Stimulated activated CD4-positive, alpha-beta T cell treated with anti-CD3 and anti-CD28 coated beads, Interleukin-1b, Interleukin-23, amount 100 ng/mL, for 4 hours (primary cell): ENCODE measurements at regions not wholly inside any gene's neighbourhood (a gene's known extent, or its start where the extent isn't known, plus 50 kb on each side); places are given as distances from the start of the nearest gene placed in this dataset.
"Not testable (repeated sequence)": the region's sequence is repeated elsewhere in the genome, so short reads cannot be mapped to it uniquely, and the experiment has no call there.

Experiments used
- DNase-seq, 2 donors: peaks; one replicate each; pipeline ENCODE4 v3.0.0-alpha.2; 2020; ENCODE audit warnings: low read depth in 2 of 2

DNA sequence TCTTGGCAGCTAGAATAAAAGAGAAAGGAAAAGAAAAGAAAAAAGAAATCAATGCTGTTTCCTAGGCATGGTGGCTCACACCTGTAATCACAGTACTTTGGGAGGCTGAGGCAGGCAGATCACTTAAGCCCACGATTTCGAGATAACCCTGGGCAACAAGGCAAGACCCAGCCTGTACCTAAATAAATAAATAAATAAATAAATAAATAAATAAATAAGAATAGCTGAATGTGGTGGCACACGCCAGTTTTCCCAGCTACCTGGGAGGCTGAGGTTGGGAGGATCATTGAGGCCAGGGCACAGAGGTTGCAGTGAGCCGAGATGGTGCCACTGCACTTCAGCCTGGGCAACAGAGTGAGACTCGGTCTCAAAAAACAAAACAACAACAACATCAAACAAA lies 705.0 kb upstream of the SEMA3D start:
- not testable (repeated sequence) for DNase-seq

DNA sequence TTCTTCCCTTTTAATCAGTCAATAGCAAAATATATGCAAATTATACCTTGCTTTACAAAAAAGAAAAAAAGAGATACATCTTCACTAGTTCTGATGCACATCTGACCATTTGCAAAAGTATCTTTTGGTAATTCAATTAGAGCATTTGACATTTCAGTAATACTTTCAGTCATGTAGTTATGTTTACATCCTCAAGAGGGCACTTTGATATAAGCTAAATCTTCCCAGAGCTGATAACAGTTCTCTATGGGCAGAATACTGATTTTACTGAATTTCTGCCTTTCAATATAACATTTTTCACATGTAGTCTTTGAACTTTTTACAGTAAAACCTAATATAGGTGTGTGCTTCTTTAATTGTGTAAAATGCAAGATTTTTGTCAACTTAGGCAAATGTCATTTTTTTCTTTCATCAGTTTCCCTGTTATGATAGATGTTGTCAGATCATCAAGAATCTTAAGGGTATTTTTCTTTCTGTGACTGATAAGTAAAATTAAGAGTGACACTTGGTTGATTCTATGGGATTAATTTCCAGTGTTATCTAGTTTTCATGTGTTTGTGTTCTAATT lies 703.5 kb upstream of the SEMA3D start:
- DNase-seq, result no peak

GRCh38 chr7:85887133-85887532 lies 700.3 kb upstream of the SEMA3D start:
- DNase-seq, result no peak

- DNase-seq, result no peak
Measured at GRCh38 chr7:85882335-85882734, 695.5 kb upstream of the SEMA3D start.

- no peak for DNase-seq
Measured at GRCh38 chr7:85875398-85875797, 688.5 kb upstream of the SEMA3D start.

DNA sequence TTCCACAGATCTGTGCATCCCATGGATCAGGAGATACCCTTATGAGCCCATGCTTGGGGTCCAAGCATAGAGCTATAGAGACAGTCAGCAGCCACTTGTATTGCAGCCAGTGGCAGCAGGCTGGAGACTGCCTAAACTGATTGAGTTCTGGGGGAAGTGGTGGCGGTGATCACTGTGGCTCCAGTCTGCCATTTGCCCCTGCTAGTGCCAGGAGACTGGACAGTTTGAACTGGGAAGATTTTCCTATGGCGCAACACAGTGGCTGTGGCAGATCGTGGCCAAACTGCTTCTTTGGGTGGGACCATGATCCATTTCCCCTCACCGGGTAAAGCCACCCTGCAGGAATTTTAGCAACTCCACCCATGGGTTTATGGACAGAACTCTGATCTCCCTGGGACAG lies 679.7 kb upstream of the SEMA3D start:
- no peak for DNase-seq

DNA sequence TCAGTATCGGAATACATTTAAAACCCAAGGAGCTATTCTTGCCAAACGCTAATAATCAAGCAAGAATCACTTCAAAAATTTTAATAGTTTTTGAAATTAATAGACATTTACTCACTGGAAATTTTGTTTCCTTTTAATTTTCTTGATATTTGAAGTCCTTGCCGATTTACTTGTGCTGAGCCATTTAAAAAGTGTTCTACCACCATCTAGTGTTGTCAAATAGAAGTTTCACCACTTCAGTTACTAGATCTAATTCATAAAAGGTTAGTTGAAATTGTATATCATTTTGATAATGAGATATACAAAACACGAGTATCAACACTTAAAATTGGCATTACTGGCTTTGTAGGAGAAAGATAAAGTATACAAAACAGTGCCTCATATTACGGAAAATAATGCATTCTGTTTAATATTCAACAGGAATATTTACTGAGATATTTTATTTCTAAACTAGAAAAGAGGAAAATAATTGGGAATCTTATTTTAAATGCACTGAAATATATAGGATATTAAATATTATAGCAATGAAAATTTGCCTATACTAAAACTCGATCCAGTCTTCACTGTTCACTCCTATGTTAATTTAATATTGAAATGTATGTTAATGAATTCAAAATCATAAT lies 664.8 kb upstream of the SEMA3D start:
- no peak for DNase-seq

GRCh38 chr7:85850381-85850780 lies 663.5 kb upstream of the SEMA3D start:
- no peak for DNase-seq

DNA sequence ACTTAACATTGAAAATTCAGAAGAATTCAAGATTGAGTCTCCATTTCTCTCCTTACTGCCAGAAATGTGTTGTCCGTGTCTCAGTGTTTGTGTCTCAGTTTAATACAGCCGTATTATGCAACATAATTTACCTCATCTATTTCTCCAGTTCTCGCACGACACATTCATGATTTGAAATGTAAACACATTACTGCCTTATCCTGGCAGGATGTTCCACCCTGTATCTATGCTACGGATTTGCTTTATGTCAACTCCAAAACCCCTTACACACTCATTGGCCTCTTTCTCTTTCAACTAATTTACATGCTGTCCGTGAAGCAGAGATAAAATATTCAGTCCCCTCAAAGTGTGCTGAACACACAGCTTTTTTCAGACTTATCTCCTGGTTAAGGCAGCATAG lies 653.7 kb upstream of the SEMA3D start:
- DNase-seq, result no peak

GRCh38 chr7:85833066-85833465 lies 646.2 kb upstream of the SEMA3D start:
- no peak for DNase-seq

GRCh38 chr7:85830982-85831381 lies 644.1 kb upstream of the SEMA3D start:
- DNase-seq, result no peak

GRCh38 chr7:85829817-85830432 lies 643.1 kb upstream of the SEMA3D start:
- DNase-seq, result no peak

DNA sequence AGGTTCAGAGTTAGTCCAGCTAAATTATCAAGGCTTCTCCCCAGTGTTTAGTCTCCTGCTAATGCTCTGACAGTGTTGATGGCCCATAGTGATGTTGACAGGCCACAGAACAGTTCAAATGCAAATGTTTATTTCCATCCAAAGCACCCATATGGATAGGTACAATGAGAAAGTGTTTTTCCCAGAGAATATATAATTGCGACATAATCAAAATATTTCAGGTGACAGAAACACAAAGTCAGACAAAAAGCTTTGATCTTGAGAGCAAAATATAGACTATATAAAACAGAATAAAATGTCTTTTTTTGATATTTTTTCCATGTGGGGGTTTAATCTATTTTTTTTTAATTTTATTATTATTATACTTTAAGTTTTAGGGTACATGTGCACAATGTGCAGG lies 642.3 kb upstream of the SEMA3D start:
- no peak for DNase-seq

GRCh38 chr7:85828614-85829013 lies 641.8 kb upstream of the SEMA3D start:
- DNase-seq, result no peak

DNA sequence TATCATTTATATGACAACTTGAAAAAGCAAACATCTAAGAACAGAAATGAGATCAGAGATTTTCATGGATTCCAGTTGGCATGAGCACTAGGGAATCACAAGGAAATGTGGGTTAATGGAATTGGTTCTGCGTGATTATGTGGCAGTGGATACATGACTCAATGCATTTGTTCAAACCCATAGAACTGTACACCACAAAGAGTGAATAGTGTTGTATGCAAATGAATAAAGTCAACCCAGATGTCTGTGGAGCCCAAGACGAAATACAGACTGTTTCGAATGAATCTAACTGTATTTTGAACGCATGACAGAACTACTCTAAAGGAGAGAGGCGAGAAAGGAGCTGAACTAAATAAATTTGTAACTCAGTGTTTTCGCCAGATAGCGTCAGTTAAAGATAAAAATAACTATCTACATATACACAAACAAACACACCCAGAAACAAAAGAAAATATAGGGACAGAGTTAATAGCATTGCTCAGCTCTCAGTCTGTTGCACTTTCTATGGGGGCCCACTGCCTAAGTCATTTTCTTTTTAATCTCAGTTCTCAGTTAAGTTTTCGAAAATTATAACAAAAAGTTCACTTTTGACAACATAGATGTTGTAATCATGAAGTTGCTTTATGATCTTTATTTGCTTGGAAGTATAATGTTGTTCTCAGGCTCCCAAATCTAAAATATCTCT lies 636.7 kb upstream of the SEMA3D start:
- no peak for DNase-seq

DNA sequence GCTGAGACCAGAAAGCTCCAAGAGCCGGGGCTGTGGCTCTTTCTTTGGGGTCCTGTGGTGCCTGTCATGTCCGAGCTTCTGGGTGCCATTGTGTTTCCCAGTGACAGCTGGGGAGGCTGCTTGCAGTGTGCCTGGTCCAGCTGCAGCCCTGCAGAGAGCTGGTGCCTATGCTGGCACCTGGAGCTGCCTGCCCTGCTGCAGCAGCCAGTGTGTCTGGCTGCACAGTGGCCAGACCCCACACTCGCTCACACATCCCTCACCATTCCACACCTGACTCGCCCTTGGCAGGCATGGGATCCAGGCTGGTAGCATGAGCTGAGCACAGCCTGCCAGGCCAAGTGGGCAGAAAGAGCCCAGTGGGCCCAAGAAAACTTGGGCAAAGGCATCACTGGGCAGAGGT lies 635.1 kb upstream of the SEMA3D start:
- DNase-seq, result no peak

DNA sequence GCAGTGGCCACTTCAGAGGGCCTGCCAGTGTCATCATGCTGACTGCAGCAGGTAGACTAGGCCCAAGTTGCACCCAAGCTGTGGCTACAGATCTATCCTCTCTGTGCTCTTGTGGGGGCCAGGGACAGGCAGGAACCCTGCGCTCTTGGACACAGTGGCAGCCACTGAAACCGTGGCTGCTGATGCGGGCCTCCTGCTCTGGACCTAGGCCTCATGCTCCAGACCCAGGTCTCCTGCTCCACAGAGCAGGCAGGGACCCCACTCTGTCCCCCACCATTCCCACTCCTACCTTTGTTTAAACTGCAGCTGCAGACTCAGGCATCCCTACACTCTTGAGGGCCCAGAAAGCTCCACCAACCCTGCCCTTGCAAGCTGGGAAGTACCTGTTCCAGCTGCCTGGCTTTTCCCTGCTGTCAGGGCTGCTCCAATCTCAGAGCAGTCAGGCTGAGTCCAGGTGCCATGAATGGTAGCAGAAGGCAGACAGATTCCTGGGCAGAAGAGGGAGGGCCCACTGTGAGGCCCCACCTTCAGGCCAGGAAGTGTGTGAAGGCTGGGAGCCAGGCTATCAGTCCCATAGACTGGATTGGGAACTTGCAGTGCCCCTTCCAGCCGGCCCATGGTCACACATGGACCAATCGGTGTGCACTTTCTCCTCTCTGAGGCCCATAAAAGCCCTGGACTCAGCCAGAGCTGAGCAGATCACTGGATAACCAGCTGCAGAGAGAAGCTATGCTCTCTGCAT lies 634.0 kb upstream of the SEMA3D start:
- no peak for DNase-seq

DNA sequence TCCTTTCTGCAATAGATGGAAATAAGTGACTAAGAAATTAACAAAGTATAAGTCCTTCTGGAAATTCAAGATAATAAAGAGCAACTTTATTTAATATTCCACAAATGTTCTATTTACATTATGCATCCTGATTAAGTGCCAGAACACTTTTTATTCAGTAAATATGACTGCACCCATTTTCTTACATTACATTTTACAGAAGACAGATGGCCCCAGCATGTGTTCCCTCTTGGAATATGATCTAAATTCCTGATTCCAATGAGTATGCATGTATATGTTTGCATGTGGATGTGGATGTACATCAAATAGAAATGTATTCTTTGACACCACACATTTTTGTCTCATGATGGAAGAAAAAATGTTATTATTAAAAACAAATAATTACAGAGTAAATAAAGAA lies 628.7 kb upstream of the SEMA3D start:
- DNase-seq, result no peak

- DNase-seq, result no peak
Measured at GRCh38 chr7:85806321-85806720, 619.5 kb upstream of the SEMA3D start.

DNA sequence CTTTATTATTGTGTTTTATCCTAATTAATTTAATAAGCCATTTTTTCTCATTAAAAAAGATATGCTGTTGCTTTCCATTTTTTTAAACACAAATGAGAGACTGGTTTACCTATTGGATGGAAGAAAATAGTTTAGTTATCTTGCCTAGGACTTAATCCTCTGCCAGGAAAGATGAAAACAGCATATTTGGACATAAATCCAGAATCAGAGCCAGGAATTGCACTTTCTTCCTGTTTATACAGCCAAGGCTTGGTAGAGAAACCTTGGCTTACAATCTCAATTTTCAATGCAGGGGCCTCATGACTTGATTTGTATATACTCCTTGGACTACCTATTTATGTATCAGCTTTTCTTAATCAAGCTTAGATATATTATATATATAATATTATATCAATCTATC lies 618.8 kb upstream of the SEMA3D start:
- DNase-seq, result no peak

GRCh38 chr7:85805249-85805648 lies 618.4 kb upstream of the SEMA3D start:
- no peak for DNase-seq

DNA sequence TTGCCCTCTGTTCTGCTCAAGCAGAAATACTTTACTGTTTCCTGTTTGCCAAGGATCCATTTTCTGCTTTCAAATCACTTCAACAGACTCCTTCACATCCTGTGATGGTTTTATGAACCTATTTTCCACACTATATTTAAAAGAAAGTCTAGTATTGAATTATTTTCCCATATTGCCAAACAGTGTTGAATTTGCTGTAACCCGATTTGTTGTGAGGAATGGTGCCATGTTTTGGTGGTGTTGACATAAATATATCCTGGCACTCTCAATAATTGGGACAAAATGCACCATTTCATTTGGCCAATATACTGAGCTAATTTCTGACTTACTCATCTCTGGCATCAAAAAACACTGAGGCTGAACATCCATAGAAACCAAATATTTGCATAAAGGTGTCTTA lies 615.4 kb upstream of the SEMA3D start:
- no peak for DNase-seq
